HG02642 (cell line): ENCODE measurements at regions not wholly inside any gene's neighbourhood (a gene's known extent, or its start where the extent isn't known, plus 50 kb on each side); places are given as distances from the start of the nearest gene placed in this dataset.
A peak's percentile ranks its signal among the peaks of the same experiment; 100 is the strongest.

Experiments
- ATAC-seq: cut with Tn5 transposase; IDR thresholded peaks from one replicate; pipeline ENCODE4 v1.9.1; 2021; ENCODE audit warnings: mild to moderate bottlenecking; ENCODE audit not compliant: unreplicated experiment, poor library complexity

GRCh38 chr7:142431491-142431890, 173.6 kb upstream of the PRSS58 start:
- ATAC-seq: no peak

GRCh38 chr7:142428094-142428493, 170.2 kb upstream of the PRSS58 start:
- no peak for ATAC-seq

GRCh38 chr7:142425281-142425680, 167.4 kb upstream of the PRSS58 start:
- ATAC-seq: no peak

GRCh38 chr7:142422621-142423020, 164.8 kb upstream of the PRSS58 start:
- no peak for ATAC-seq

GRCh38 chr7:142420554-142421362, 162.9 kb upstream of the PRSS58 start:
- no peak for ATAC-seq

- no peak for ATAC-seq
Observed at GRCh38 chr7:142418326-142418725, 160.5 kb upstream of the PRSS58 start.

- ATAC-seq: no peak
Observed at GRCh38 chr7:142414915-142415314, 157.1 kb upstream of the PRSS58 start.

- peak; percentile 51 for ATAC-seq
Observed at GRCh38 chr7:142414135-142414534, 156.3 kb upstream of the PRSS58 start.

GRCh38 chr7:142413280-142414000, 155.6 kb upstream of the PRSS58 start:
- ATAC-seq: no peak

- peak; percentile 85 for ATAC-seq
Observed at GRCh38 chr7:142412551-142413193, 154.8 kb upstream of the PRSS58 start.

GRCh38 chr7:142409471-142409870, 151.6 kb upstream of the PRSS58 start:
- ATAC-seq: no peak

GRCh38 chr7:142408794-142409193, 150.9 kb upstream of the PRSS58 start:
- ATAC-seq: no peak

- ATAC-seq: no peak
Observed at GRCh38 chr7:142407939-142408570, 150.2 kb upstream of the PRSS58 start.

GRCh38 chr7:142405122-142405765, 147.4 kb upstream of the PRSS58 start:
- no peak for ATAC-seq

- no peak for ATAC-seq
Observed at GRCh38 chr7:142401951-142402350, 144.1 kb upstream of the PRSS58 start.

- no peak for ATAC-seq
Observed at GRCh38 chr7:142400042-142400533, 142.2 kb upstream of the PRSS58 start.

- no peak for ATAC-seq
Observed at GRCh38 chr7:142391191-142391992, 133.5 kb upstream of the PRSS58 start.

GRCh38 chr7:142389544-142389943, 131.7 kb upstream of the PRSS58 start:
- ATAC-seq: no peak
